ENCODE measurements at regions not wholly inside any gene's neighbourhood (a gene's known extent, or its start where the extent isn't known, plus 50 kb on each side); places are given as distances from the start of the nearest gene placed in this dataset.

- TF ChIP-seq POLR2AphosphoS5 (IDR thresholded peaks at IDR 0.05; ENCODE audit: low read depth, low read length): no peak
- TF ChIP-seq, protein P1, sequence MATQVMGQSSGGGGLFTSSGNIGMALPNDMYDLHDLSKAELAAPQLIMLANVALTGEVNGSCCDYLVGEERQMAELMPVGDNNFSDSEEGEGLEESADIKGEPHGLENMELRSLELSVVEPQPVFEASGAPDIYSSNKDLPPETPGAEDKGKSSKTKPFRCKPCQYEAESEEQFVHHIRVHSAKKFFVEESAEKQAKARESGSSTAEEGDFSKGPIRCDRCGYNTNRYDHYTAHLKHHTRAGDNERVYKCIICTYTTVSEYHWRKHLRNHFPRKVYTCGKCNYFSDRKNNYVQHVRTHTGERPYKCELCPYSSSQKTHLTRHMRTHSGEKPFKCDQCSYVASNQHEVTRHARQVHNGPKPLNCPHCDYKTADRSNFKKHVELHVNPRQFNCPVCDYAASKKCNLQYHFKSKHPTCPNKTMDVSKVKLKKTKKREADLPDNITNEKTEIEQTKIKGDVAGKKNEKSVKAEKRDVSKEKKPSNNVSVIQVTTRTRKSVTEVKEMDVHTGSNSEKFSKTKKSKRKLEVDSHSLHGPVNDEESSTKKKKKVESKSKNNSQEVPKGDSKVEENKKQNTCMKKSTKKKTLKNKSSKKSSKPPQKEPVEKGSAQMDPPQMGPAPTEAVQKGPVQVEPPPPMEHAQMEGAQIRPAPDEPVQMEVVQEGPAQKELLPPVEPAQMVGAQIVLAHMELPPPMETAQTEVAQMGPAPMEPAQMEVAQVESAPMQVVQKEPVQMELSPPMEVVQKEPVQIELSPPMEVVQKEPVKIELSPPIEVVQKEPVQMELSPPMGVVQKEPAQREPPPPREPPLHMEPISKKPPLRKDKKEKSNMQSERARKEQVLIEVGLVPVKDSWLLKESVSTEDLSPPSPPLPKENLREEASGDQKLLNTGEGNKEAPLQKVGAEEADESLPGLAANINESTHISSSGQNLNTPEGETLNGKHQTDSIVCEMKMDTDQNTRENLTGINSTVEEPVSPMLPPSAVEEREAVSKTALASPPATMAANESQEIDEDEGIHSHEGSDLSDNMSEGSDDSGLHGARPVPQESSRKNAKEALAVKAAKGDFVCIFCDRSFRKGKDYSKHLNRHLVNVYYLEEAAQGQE (IDR thresholded peaks at IDR 0.05; ENCODE audit: insufficient read depth in 1 of 2, low read depth in 2 of 2, low read length in 2 of 2): no peak
Measured at GRCh38 chr10:57418476-57418875, 849.2 kb downstream of the IPMK start.

Measured in PFSK-1 (cell line).